Activated naive CD8-positive, alpha-beta T cell treated with anti-CD3 and anti-CD28 coated beads, Interleukin-2, amount 50 U/mL, for 24 hours (primary cell): ENCODE measurements at regions not wholly inside any gene's neighbourhood (a gene's known extent, or its start where the extent isn't known, plus 50 kb on each side); places are given as distances from the start of the nearest gene placed in this dataset.
"Not testable (repeated sequence)": the region's sequence is repeated elsewhere in the genome, so short reads cannot be mapped to it uniquely, and the experiment has no call there.

Experiments
- ATAC-seq: fragments of 150-1000 bp; cut with Tn5 transposase; one replicate; pipeline ENCODE4 v1.10.0; 2021
- DNase-seq: peaks from one replicate; pipeline ENCODE4 v3.0.0; 2021
- H3K27ac Mint-ChIP-seq: one replicate; pipeline ENCODE4 v1.8.0; 2021; ENCODE audit warnings: mild to moderate bottlenecking, mixed read lengths
- H3K27me3 Mint-ChIP-seq: one replicate; pipeline ENCODE4 v1.8.0; 2021; ENCODE audit warnings: mixed read lengths
- H3K36me3 Mint-ChIP-seq: one replicate; pipeline ENCODE4 v1.8.0; 2021; ENCODE audit warnings: low read depth, mixed read lengths
- H3K4me1 Mint-ChIP-seq: one replicate; pipeline ENCODE4 v1.8.0; 2021; ENCODE audit warnings: mixed read lengths
- H3K4me3 Mint-ChIP-seq: one replicate; pipeline ENCODE4 v1.8.0; 2021; ENCODE audit warnings: mild to moderate bottlenecking, moderate library complexity, mixed read lengths
- H3K9me3 Mint-ChIP-seq: one replicate; pipeline ENCODE4 v1.8.0; 2021; ENCODE audit warnings: mixed read lengths

GRCh38 chr4:79850626-79851025, 222.4 kb downstream of the ANTXR2 start:
- no peaks in the 10 kb centered on the region for H3K36me3 Mint-ChIP-seq
- H3K4me3 Mint-ChIP-seq: no peak overlapping the region
- peaks cover 4% of the 10 kb centered on the region for H3K27me3 Mint-ChIP-seq
- H3K4me1 Mint-ChIP-seq: peaks cover 2% of the 10 kb centered on the region
- H3K9me3 Mint-ChIP-seq: no peaks in the 10 kb centered on the region
- H3K27ac Mint-ChIP-seq: no peak overlapping the region
- DNase-seq (no peak), ATAC-seq (no peak)

- H3K27me3 Mint-ChIP-seq: peaks cover 4% of the 10 kb centered on the region
- H3K4me1 Mint-ChIP-seq: peaks cover 2% of the 10 kb centered on the region
- DNase-seq (no peak), ATAC-seq (no peak)
- peaks cover 1% of the 10 kb centered on the region for H3K36me3 Mint-ChIP-seq
- H3K9me3 Mint-ChIP-seq: no peaks in the 10 kb centered on the region
- no peak overlapping the region for H3K27ac Mint-ChIP-seq
- H3K4me3 Mint-ChIP-seq: no peak overlapping the region
Observed at GRCh38 chr4:79848329-79848728, 224.7 kb downstream of the ANTXR2 start.

GRCh38 chr4:79847411-79847810, 225.6 kb downstream of the ANTXR2 start:
- Mint-ChIP-seq H3K9me3 (peaks cover under 1% of the 10 kb centered on the region), H3K36me3 (peaks cover 3% of the 10 kb centered on the region)
- ATAC-seq: no peak

GRCh38 chr4:79842162-79842561, 230.9 kb downstream of the ANTXR2 start:
- Mint-ChIP-seq H3K4me3 (no peak overlapping the region), H3K36me3 (peaks cover 3% of the 10 kb centered on the region), H3K9me3 (peaks cover 14% of the 10 kb centered on the region), H3K27ac (no peak overlapping the region), H3K4me1 (no peaks in the 10 kb centered on the region), H3K27me3 (peaks cover 4% of the 10 kb centered on the region)
- DNase-seq: no peak
- ATAC-seq: no peak

More at GRCh38 chr4:79847411-79847810, 225.6 kb downstream of the ANTXR2 start:
- Mint-ChIP-seq H3K4me3 (no peak overlapping the region), H3K27ac (no peak overlapping the region), H3K27me3 (peaks cover 4% of the 10 kb centered on the region), H3K4me1 (peaks cover 2% of the 10 kb centered on the region)
- no peak for DNase-seq

GRCh38 chr4:79833857-79834256, 239.2 kb downstream of the ANTXR2 start:
- Mint-ChIP-seq H3K4me1 (peaks cover 13% of the 10 kb centered on the region), H3K36me3 (no peaks in the 10 kb centered on the region), H3K27me3 (peaks cover 3% of the 10 kb centered on the region), H3K9me3 (peaks cover 21% of the 10 kb centered on the region), H3K4me3 (no peak overlapping the region), H3K27ac (no peak overlapping the region)
- ATAC-seq: no peak
- DNase-seq: no peak

GRCh38 chr4:79831701-79832514, 241.1 kb downstream of the ANTXR2 start:
- no peak overlapping the region for H3K27ac Mint-ChIP-seq
- H3K4me1 Mint-ChIP-seq: peaks cover 13% of the 10 kb centered on the region
- peak; percentile 92 for ATAC-seq
- no peak for DNase-seq
- peaks cover 16% of the 10 kb centered on the region for H3K9me3 Mint-ChIP-seq
- no peaks in the 10 kb centered on the region for H3K36me3 Mint-ChIP-seq
- no peak overlapping the region for H3K4me3 Mint-ChIP-seq
- H3K27me3 Mint-ChIP-seq: peaks cover 9% of the 10 kb centered on the region

- DNase-seq: no peak
- Mint-ChIP-seq H3K9me3 (peaks cover 12% of the 10 kb centered on the region), H3K27ac (no peak overlapping the region), H3K36me3 (no peaks in the 10 kb centered on the region), H3K4me3 (no peak overlapping the region), H3K27me3 (peaks cover 9% of the 10 kb centered on the region), H3K4me1 (peaks cover 13% of the 10 kb centered on the region)
- no peak for ATAC-seq
Observed at GRCh38 chr4:79831119-79831528, 241.9 kb downstream of the ANTXR2 start.

- Mint-ChIP-seq H3K4me3 (no peak overlapping the region), H3K36me3 (no peaks in the 10 kb centered on the region), H3K27ac (no peak overlapping the region), H3K9me3 (peaks cover 3% of the 10 kb centered on the region), H3K4me1 (peaks cover 11% of the 10 kb centered on the region), H3K27me3 (peaks cover 9% of the 10 kb centered on the region)
- DNase-seq (no peak), ATAC-seq (no peak)
Observed at GRCh38 chr4:79827283-79827682, 245.7 kb downstream of the ANTXR2 start.

- H3K4me1 Mint-ChIP-seq: no peaks in the 10 kb centered on the region
- no peak overlapping the region for H3K27ac Mint-ChIP-seq
Observed at GRCh38 chr4:79823148-79823763, 249.8 kb downstream of the ANTXR2 start.

GRCh38 chr4:79820427-79820826, 252.6 kb downstream of the ANTXR2 start:
- H3K27ac Mint-ChIP-seq: no peak overlapping the region
- no peaks in the 10 kb centered on the region for H3K36me3 Mint-ChIP-seq
- peaks cover 14% of the 10 kb centered on the region for H3K9me3 Mint-ChIP-seq
- DNase-seq (no peak), ATAC-seq (peak; percentile 40)
- no peak overlapping the region for H3K4me3 Mint-ChIP-seq
- no peaks in the 10 kb centered on the region for H3K4me1 Mint-ChIP-seq
- no peaks in the 10 kb centered on the region for H3K27me3 Mint-ChIP-seq

More at GRCh38 chr4:79823148-79823763, 249.8 kb downstream of the ANTXR2 start:
- no peak for ATAC-seq
- no peaks in the 10 kb centered on the region for H3K36me3 Mint-ChIP-seq
- no peak for DNase-seq
- no peaks in the 10 kb centered on the region for H3K9me3 Mint-ChIP-seq
- no peak overlapping the region for H3K4me3 Mint-ChIP-seq
- peaks cover 3% of the 10 kb centered on the region for H3K27me3 Mint-ChIP-seq

GRCh38 chr4:79807933-79808332, 265.1 kb downstream of the ANTXR2 start:
- H3K27ac Mint-ChIP-seq, H3K27me3 Mint-ChIP-seq, H3K36me3 Mint-ChIP-seq, DNase-seq, H3K4me3 Mint-ChIP-seq, H3K4me1 Mint-ChIP-seq, ATAC-seq, H3K9me3 Mint-ChIP-seq: not testable (repeated sequence)

- H3K4me1 Mint-ChIP-seq: no peaks in the 10 kb centered on the region
- H3K36me3 Mint-ChIP-seq: no peaks in the 10 kb centered on the region
- H3K27ac Mint-ChIP-seq: no peak overlapping the region
- H3K27me3 Mint-ChIP-seq: no peaks in the 10 kb centered on the region
- no peak overlapping the region for H3K4me3 Mint-ChIP-seq
- ATAC-seq (no peak), DNase-seq (no peak)
- no peaks in the 10 kb centered on the region for H3K9me3 Mint-ChIP-seq
Observed at GRCh38 chr4:79798047-79798446, 275.0 kb downstream of the ANTXR2 start.

- Mint-ChIP-seq H3K4me3 (no peak overlapping the region), H3K4me1 (no peaks in the 10 kb centered on the region), H3K27ac (no peak overlapping the region), H3K27me3 (no peaks in the 10 kb centered on the region), H3K36me3 (no peaks in the 10 kb centered on the region), H3K9me3 (peaks cover 6% of the 10 kb centered on the region)
- DNase-seq (no peak), ATAC-seq (no peak)
Observed at GRCh38 chr4:79796948-79797347, 276.1 kb downstream of the ANTXR2 start.

GRCh38 chr4:79788884-79789283, 284.1 kb downstream of the ANTXR2 start:
- no peak for DNase-seq
- ATAC-seq: no peak
- peaks cover 26% of the 10 kb centered on the region for H3K9me3 Mint-ChIP-seq
- H3K27ac Mint-ChIP-seq: no peak overlapping the region
- H3K4me3 Mint-ChIP-seq: no peak overlapping the region
- no peaks in the 10 kb centered on the region for H3K27me3 Mint-ChIP-seq
- no peaks in the 10 kb centered on the region for H3K4me1 Mint-ChIP-seq
- H3K36me3 Mint-ChIP-seq: peaks cover 2% of the 10 kb centered on the region

- H3K36me3 Mint-ChIP-seq: no peaks in the 10 kb centered on the region
- H3K4me1 Mint-ChIP-seq: no peaks in the 10 kb centered on the region
- H3K9me3 Mint-ChIP-seq: peaks cover 17% of the 10 kb centered on the region
- H3K4me3 Mint-ChIP-seq: no peak overlapping the region
- H3K27ac Mint-ChIP-seq: no peak overlapping the region
- no peaks in the 10 kb centered on the region for H3K27me3 Mint-ChIP-seq
- no peak for ATAC-seq
- DNase-seq: no peak
Observed at GRCh38 chr4:79780129-79780528, 292.9 kb downstream of the ANTXR2 start.
